Astrocyte of the cerebellum (primary cell): ENCODE measurements at regions not wholly inside any gene's neighbourhood (a gene's known extent, or its start where the extent isn't known, plus 50 kb on each side); places are given as distances from the start of the nearest gene placed in this dataset.

Experiments
- DNase-seq: peaks from one replicate; pipeline ENCODE4 v3.0.0-alpha.2; 2011; ENCODE audit warnings: low read depth
- H3K4me3 ChIP-seq: 2 replicates; pipeline ENCODE4 v1.5.1; 2011; ENCODE audit warnings: mild to moderate bottlenecking, low read depth, low read length, moderate library complexity
- CTCF ChIP-seq: IDR thresholded peaks from 2 replicates; pipeline ENCODE4 v1.5.1; 2012; ENCODE audit warnings: low read length, low read depth, moderate library complexity, mild to moderate bottlenecking; ENCODE audit errors: missing control alignments
- in situ Hi-C: cut with HindIII; loops from 2 replicates; pipeline ENCODE4 v1.10.0; 2017; ENCODE audit warnings: low sequenced_read_pairs

- DNase-seq = no peak
- no peak overlapping the region for H3K4me3 ChIP-seq
- in situ Hi-C loops = no loop called here
- no peak for TF ChIP-seq CTCF
Measured at GRCh38 chr1:59230622-59231021, 66.3 kb upstream of the FGGY start.

GRCh38 chr1:59232216-59232615 lies 64.7 kb upstream of the FGGY start:
- H3K4me3 ChIP-seq = no peak overlapping the region
- TF ChIP-seq CTCF = no peak
- no peak for DNase-seq
- in situ Hi-C loops = no loop called here

- no peak for TF ChIP-seq CTCF
- in situ Hi-C loops = no loop called here
- no peak for DNase-seq
- no peak overlapping the region for H3K4me3 ChIP-seq
Measured at GRCh38 chr1:59233444-59233843, 63.5 kb upstream of the FGGY start.

- no peak for DNase-seq
- no peak for TF ChIP-seq CTCF
- H3K4me3 ChIP-seq = no peak overlapping the region
- in situ Hi-C loops = no loop called here
Measured at GRCh38 chr1:59236721-59237545, 60.0 kb upstream of the FGGY start.

GRCh38 chr1:59237900-59238299 lies 59.0 kb upstream of the FGGY start:
- no peak for TF ChIP-seq CTCF
- no peak overlapping the region for H3K4me3 ChIP-seq
- no peak for DNase-seq
- in situ Hi-C loops = no loop called here

GRCh38 chr1:59238333-59238934 lies 58.5 kb upstream of the FGGY start:
- in situ Hi-C loops = no loop called here
- H3K4me3 ChIP-seq = no peak overlapping the region
- TF ChIP-seq CTCF = no peak
- DNase-seq = no peak
